Epithelial cell of esophagus (primary cell): ENCODE measurements at regions not wholly inside any gene's neighbourhood (a gene's known extent, or its start where the extent isn't known, plus 50 kb on each side); places are given as distances from the start of the nearest gene placed in this dataset.

ENCODE experiments used
- DNase-seq: peaks from one replicate; pipeline ENCODE4 v3.0.0; 2010; ENCODE audit warnings: low read depth
- H3K4me3 ChIP-seq: 2 replicates; pipeline ENCODE4 v1.5.1; 2011; ENCODE audit warnings: mild to moderate bottlenecking, low read length, control low read depth
- TF ChIP-seq, protein P1 (sequence below): IDR thresholded peaks from 2 replicates; pipeline ENCODE4 v1.5.1; 2011; ENCODE audit warnings: low read depth, mild to moderate bottlenecking, low read length, control low read depth, inconsistent platforms; ENCODE audit not compliant: insufficient read depth; ENCODE audit errors: missing control alignments

DNA sequence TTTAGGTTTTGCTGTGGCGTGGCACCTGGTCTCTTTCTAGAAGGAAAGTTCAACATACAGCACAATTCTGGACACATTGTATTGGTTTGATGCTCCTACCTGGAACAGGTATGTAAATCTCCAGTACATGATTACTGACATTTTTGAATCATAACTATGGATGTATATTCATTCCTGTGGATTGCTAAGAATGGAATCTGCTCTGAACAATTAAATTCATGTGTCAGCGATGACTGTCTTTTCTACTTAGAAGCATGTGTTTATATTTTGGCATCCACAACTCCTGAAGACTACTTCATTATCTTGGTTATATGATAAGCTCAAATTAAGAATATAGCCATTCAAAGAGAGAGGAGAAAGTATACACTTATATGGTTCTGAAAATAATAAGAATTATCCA is 291.8 kb downstream of the CHRM3 start:
- TF ChIP-seq, protein P1, sequence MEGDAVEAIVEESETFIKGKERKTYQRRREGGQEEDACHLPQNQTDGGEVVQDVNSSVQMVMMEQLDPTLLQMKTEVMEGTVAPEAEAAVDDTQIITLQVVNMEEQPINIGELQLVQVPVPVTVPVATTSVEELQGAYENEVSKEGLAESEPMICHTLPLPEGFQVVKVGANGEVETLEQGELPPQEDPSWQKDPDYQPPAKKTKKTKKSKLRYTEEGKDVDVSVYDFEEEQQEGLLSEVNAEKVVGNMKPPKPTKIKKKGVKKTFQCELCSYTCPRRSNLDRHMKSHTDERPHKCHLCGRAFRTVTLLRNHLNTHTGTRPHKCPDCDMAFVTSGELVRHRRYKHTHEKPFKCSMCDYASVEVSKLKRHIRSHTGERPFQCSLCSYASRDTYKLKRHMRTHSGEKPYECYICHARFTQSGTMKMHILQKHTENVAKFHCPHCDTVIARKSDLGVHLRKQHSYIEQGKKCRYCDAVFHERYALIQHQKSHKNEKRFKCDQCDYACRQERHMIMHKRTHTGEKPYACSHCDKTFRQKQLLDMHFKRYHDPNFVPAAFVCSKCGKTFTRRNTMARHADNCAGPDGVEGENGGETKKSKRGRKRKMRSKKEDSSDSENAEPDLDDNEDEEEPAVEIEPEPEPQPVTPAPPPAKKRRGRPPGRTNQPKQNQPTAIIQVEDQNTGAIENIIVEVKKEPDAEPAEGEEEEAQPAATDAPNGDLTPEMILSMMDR: no peak
- DNase-seq: peak; percentile 4
- no peak overlapping the region for H3K4me3 ChIP-seq

GRCh38 chr1:239682046-239682445 is 295.7 kb downstream of the CHRM3 start:
- DNase-seq: no peak
- H3K4me3 ChIP-seq: no peak overlapping the region
- TF ChIP-seq, protein P1: no peak

DNA sequence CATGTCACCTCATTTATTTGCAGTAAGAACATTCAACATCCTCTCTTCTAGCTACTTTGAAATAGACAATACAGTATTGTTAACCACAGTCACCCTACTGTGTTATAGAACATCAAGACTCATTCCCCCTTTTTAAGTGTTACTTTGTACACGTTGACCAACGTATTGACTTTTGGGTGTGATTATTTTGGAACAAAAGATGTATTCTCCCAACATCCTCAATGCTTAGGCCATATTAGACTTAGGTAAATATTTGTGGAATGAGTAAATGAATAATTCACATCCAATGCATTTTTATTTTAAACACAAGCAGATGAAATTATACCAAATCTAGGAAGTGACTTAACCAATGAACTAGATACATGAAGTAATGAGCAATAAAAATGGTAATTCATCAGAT is 296.6 kb downstream of the CHRM3 start:
- no peak for DNase-seq
- TF ChIP-seq, protein P1: no peak
- H3K4me3 ChIP-seq: no peak overlapping the region

GRCh38 chr1:239686386-239686785 is 300.0 kb downstream of the CHRM3 start:
- H3K4me3 ChIP-seq: no peak overlapping the region
- DNase-seq: no peak
- TF ChIP-seq, protein P1: no peak

DNA sequence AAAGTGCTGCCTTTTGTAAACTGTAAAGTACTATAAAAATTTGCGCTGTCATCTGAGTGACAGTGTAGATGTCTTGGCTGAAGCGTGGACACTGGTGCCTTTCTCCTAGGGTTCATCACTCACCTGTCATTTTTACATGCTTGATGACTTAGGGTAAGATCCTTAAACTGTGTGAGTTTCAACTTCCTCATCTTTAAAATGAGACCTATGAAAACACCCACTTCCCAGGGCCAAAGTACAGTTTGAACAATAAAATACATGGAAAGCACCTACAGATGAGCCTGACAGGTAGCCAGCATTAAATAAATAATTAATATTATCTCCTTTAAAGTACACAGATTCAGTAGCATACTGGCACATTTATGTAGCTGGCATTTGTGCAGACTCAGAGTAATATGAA is 309.9 kb downstream of the CHRM3 start:
- DNase-seq: no peak
- TF ChIP-seq, protein P1: no peak
- no peak overlapping the region for H3K4me3 ChIP-seq

DNA sequence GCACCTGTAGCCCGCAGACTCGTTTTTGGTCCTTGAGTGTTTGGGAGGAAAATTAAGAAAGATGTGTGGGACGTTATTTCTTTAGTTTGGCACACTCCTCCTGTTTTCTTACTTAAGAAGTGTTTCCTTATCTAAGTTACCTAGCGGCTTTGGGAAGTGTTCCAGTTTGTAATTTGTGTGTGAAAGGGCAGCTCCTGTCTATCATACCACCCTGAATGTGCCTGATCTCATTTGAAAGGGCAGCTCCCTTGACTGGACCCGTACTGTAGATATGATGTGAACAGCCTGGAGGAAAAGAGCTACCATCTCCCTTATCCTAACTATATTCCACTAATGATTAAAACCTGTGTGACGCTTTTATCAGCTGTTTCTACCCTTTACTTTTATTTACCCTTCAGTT is 314.3 kb downstream of the CHRM3 start:
- TF ChIP-seq, protein P1: no peak
- no peak overlapping the region for H3K4me3 ChIP-seq
- DNase-seq: no peak

DNA sequence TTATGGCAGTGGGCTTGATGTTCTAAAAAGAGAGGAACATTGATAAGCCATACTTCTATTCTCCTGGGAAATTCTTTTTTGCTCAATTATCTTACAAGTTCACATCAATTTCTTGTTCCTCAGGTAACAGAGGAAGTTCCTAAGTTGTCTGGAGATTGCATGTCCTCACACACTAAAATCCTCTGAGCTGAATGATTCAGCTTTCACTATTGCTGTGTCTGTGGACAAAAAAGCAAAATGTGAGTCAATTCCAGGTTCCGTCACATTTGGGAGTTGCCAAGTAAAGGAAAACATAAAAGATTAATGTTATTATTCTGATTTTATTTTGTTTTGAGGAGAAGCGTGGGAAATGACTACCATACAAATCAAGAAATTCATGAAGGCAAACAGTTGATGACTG is 316.7 kb downstream of the CHRM3 start:
- H3K4me3 ChIP-seq: no peak overlapping the region
- DNase-seq: no peak
- TF ChIP-seq, protein P1: no peak
